GM12892 (cell line): ENCODE measurements at regions not wholly inside any gene's neighbourhood (a gene's known extent, or its start where the extent isn't known, plus 50 kb on each side); places are given as distances from the start of the nearest gene placed in this dataset.

ENCODE experiments used
- POLR2A ChIP-seq: IDR thresholded peaks from 2 replicates; pipeline ENCODE4 v1.6.1; 2011; ENCODE audit warnings: low read depth, low read length, control low read depth
- POLR2AphosphoS5 ChIP-seq: IDR thresholded peaks from 2 replicates; pipeline ENCODE4 v1.6.1; 2011; ENCODE audit warnings: low read depth, low read length, control low read depth
- TAF1 ChIP-seq: IDR thresholded peaks from 2 replicates; pipeline ENCODE4 v1.6.1; 2011; ENCODE audit warnings: low read depth, mild to moderate bottlenecking, control low read depth, low read length, borderline replicate concordance

GRCh38 chr3:61442696-61443095, 118.7 kb upstream of the PTPRG start:
- TF ChIP-seq POLR2A: no peak
- no peak for TF ChIP-seq POLR2AphosphoS5
- TF ChIP-seq TAF1: no peak
